Caco-2 (cell line): ENCODE measurements at regions not wholly inside any gene's neighbourhood (a gene's known extent, or its start where the extent isn't known, plus 50 kb on each side); places are given as distances from the start of the nearest gene placed in this dataset.

ENCODE experiments used
- BruUV-seq: library from RNA; stranded (reverse); fragments of 400-500 nt; replicated peaks from 2 replicates; lab custom pipeline; 2021; lab: Mats Ljungman, UMichigan
- CTCF ChIA-PET: fragments of 300-600 bp; sonication (Branson Sonifier 250); formaldehyde crosslinking; loops from one replicate; lab custom pipeline; 2022; ENCODE audit warnings: antibody characterized with exemption; lab: Charles Lee
- POLR2A ChIA-PET: fragments of 300-600 bp; sonication (Branson Sonifier 250); formaldehyde crosslinking; loops from one replicate; lab custom pipeline; 2022; ENCODE audit warnings: antibody characterized with exemption; lab: Charles Lee
- DNase-seq, 2 experiments: peaks; one replicate each; pipeline versions ENCODE4 v3.0.0 to v3.0.0-alpha.2; 2020 to 2022
- H3K27me3 ChIP-seq: replicated peaks from 2 replicates; pipeline ENCODE4 v1.6.0; 2011; ENCODE audit warnings: low read length; ENCODE audit not compliant: control insufficient read depth, insufficient read depth
- H3K36me3 ChIP-seq: 2 replicates; pipeline ENCODE4 v1.5.1; 2011; ENCODE audit warnings: low read length; ENCODE audit not compliant: control insufficient read depth, insufficient read depth
- H3K4me1 ChIP-seq: fragments of 250-450 bp; sonication (Bioruptor Pico); 2 replicates; pipeline ENCODE4 v1.5.1; 2020; ENCODE audit warnings: mild to moderate bottlenecking
- H3K4me3 ChIP-seq: 2 replicates; pipeline ENCODE4 v1.5.1; 2011; ENCODE audit warnings: low read depth, mild to moderate bottlenecking, control low read depth, low read length
- H3K9me3 ChIP-seq: fragments of 250-450 bp; sonication (Bioruptor Pico); 2 replicates; pipeline ENCODE4 v1.5.1; 2020; ENCODE audit warnings: mild to moderate bottlenecking, moderate library complexity
- H3K27ac Mint-ChIP-seq: one replicate; pipeline ENCODE4 v1.8.0; 2022; ENCODE audit warnings: mixed read lengths; ENCODE audit not compliant: unreplicated experiment
- H3K27me3 Mint-ChIP-seq: one replicate; pipeline ENCODE4 v1.8.0; 2022; ENCODE audit warnings: mixed read lengths; ENCODE audit not compliant: insufficient read depth, unreplicated experiment
- H3K36me3 Mint-ChIP-seq: one replicate; pipeline ENCODE4 v1.8.0; 2022; ENCODE audit warnings: mild to moderate bottlenecking, mixed read lengths; ENCODE audit not compliant: insufficient read depth, unreplicated experiment
- H3K4me1 Mint-ChIP-seq: one replicate; pipeline ENCODE4 v1.8.0; 2022; ENCODE audit warnings: low read depth, mixed read lengths; ENCODE audit not compliant: unreplicated experiment
- H3K4me3 Mint-ChIP-seq: one replicate; pipeline ENCODE4 v1.8.0; 2022; ENCODE audit warnings: mild to moderate bottlenecking, moderate library complexity, mixed read lengths; ENCODE audit not compliant: unreplicated experiment
- H3K9me3 Mint-ChIP-seq: one replicate; pipeline ENCODE4 v1.8.0; 2022; ENCODE audit warnings: mixed read lengths; ENCODE audit not compliant: unreplicated experiment
- intact Hi-C: fragments of 100-400 bp; cut with micrococcal nuclease; formaldehyde crosslinking; loops from one replicate; pipeline ENCODE4 v1.10.0; 2022; ENCODE audit not compliant: unreplicated experiment
- TF ChIP-seq, protein P1 (sequence below), 2 experiments: fragments of 200-600 bp in 1 of 2; IDR thresholded peaks; 1 replicate in 1 of 2; 2 replicates in 1 of 2; pipeline versions ENCODE4 v1.5.1 to v1.8.0; 2011 to 2022; ENCODE audit warnings: antibody characterized with exemption in 1 of 2, control low read depth in 1 of 2, inconsistent platforms in 1 of 2, low read depth in 1 of 2, low read length in 1 of 2, mild to moderate bottlenecking in 1 of 2, moderate library complexity in 1 of 2; ENCODE audit not compliant: insufficient read depth in 1 of 2, severe bottlenecking in 1 of 2, unreplicated experiment in 1 of 2

DNA sequence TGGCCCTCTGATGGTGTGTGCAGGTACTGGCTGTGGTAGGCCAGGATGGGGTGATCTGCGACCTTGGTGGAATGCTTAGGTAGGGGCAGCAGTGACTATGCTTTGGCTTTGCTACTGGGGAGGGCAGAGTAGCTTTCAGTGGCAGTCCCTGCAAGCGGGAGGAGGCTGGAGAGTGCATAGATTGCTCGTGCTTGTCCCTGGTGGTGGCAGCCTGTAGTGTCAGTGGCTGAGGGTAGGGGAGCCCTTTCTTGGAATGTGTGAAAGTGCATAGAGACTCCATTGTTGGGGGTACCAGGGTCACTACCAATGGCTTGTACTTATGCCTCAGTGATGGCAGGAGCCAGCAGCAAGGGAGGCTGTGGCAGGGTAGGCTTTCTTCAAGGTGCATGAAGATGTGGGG lies 582.6 kb downstream of the MRPL39 start:
- no peak for DNase-seq
- CTCF ChIA-PET, result no interaction called here
- no peaks in the 10 kb centered on the region for H3K36me3 ChIP-seq
- no peaks in the 10 kb centered on the region for H3K27me3 ChIP-seq
- H3K4me3 ChIP-seq, result no peak overlapping the region
- no peak overlapping the region for H3K4me3 Mint-ChIP-seq
- H3K4me1 ChIP-seq, result no peaks in the 10 kb centered on the region
- H3K9me3 ChIP-seq, result no peaks in the 10 kb centered on the region
- H3K9me3 Mint-ChIP-seq, result peaks cover 7% of the 10 kb centered on the region
- H3K27me3 Mint-ChIP-seq, result no peaks in the 10 kb centered on the region
- H3K36me3 Mint-ChIP-seq, result no peaks in the 10 kb centered on the region
- POLR2A ChIA-PET, result no interaction called here
- BruUV-seq, result no TSS peak
- H3K27ac Mint-ChIP-seq, result no peak overlapping the region
- no peaks in the 10 kb centered on the region for H3K4me1 Mint-ChIP-seq
- TF ChIP-seq, protein P1, sequence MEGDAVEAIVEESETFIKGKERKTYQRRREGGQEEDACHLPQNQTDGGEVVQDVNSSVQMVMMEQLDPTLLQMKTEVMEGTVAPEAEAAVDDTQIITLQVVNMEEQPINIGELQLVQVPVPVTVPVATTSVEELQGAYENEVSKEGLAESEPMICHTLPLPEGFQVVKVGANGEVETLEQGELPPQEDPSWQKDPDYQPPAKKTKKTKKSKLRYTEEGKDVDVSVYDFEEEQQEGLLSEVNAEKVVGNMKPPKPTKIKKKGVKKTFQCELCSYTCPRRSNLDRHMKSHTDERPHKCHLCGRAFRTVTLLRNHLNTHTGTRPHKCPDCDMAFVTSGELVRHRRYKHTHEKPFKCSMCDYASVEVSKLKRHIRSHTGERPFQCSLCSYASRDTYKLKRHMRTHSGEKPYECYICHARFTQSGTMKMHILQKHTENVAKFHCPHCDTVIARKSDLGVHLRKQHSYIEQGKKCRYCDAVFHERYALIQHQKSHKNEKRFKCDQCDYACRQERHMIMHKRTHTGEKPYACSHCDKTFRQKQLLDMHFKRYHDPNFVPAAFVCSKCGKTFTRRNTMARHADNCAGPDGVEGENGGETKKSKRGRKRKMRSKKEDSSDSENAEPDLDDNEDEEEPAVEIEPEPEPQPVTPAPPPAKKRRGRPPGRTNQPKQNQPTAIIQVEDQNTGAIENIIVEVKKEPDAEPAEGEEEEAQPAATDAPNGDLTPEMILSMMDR (IDR thresholded peaks at IDR 0.05; ENCODE audit: insufficient read depth in 1 of 2, low read depth in 1 of 2, low read length in 1 of 2, severe bottlenecking in 1 of 2, unreplicated experiment in 1 of 2), result no peak
- intact Hi-C loops, result no loop called here

DNA sequence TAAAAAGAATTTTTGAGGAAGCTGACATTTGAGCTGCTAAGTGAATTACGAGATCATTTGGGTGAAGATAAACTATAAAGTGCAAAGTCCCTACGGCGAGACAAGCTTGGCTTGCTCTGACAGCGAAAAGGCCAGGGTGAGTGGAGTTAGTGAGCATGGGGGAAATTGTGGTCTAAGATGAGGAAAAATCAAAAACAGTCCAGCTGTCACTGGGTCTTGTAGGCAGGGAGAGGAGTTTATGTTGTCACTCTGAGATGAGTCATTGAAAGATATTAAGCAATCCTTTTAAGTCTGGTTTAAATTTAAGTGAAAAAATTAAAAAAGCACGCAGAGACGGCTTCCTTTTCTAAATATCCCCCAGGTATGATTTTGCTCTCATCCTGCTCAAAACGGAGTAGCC lies 601.9 kb downstream of the MRPL39 start:
- H3K27ac Mint-ChIP-seq, result no peak overlapping the region
- CTCF ChIA-PET, result no interaction called here
- no peak for DNase-seq

DNA sequence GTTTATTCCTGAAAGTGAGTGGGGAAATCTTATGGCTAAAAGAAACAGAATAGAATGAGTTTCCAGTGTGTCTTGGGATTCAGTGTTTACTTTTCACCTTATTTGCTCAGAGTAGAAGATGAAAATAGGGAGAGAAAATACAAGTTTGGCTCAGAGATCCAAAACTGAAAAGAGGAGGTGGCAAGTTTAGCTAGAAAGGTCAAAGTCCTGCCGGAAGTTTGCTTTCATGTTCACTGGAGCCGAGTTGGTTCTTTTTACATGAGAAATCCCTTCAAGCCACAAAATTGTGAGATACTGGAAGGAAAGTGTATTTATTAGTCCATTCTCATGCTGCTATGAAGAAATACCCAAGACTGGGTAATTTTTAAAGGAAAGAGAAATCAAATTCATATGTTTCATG lies 604.6 kb downstream of the MRPL39 start:
- Histone ChIP-seq H3K9me3 (no peaks in the 10 kb centered on the region), H3K36me3 (no peaks in the 10 kb centered on the region), H3K27me3 (no peaks in the 10 kb centered on the region), H3K4me1 (no peaks in the 10 kb centered on the region), H3K4me3 (no peak overlapping the region)
- TF ChIP-seq, protein P1 (IDR thresholded peaks at IDR 0.05; ENCODE audit: insufficient read depth in 1 of 2, low read depth in 1 of 2, low read length in 1 of 2, severe bottlenecking in 1 of 2, unreplicated experiment in 1 of 2), result no peak
- DNase-seq, result no peak
- Mint-ChIP-seq H3K4me3 (no peak overlapping the region), H3K27me3 (no peaks in the 10 kb centered on the region), H3K36me3 (no peaks in the 10 kb centered on the region), H3K4me1 (no peaks in the 10 kb centered on the region), H3K9me3 (peaks cover 12% of the 10 kb centered on the region), H3K27ac (no peak overlapping the region)
- POLR2A ChIA-PET, result no interaction called here
- CTCF ChIA-PET, result no interaction called here
- no TSS peak for BruUV-seq
- intact Hi-C loops, result no loop called here

More for the DNA sequence above, 601.9 kb downstream of the MRPL39 start:
- POLR2A ChIA-PET, result no interaction called here
- no TSS peak for BruUV-seq
- TF ChIP-seq, protein P1 (IDR thresholded peaks at IDR 0.05; ENCODE audit: insufficient read depth in 1 of 2, low read depth in 1 of 2, low read length in 1 of 2, severe bottlenecking in 1 of 2, unreplicated experiment in 1 of 2), result no peak
- H3K9me3 Mint-ChIP-seq, result peaks cover 12% of the 10 kb centered on the region
- no peaks in the 10 kb centered on the region for H3K4me1 Mint-ChIP-seq
- H3K4me3 ChIP-seq, result no peak overlapping the region
- H3K36me3 ChIP-seq, result no peaks in the 10 kb centered on the region
- H3K4me3 Mint-ChIP-seq, result no peak overlapping the region
- H3K27me3 ChIP-seq, result no peaks in the 10 kb centered on the region
- no peaks in the 10 kb centered on the region for H3K27me3 Mint-ChIP-seq
- no peaks in the 10 kb centered on the region for H3K36me3 Mint-ChIP-seq
- H3K9me3 ChIP-seq, result no peaks in the 10 kb centered on the region
- H3K4me1 ChIP-seq, result no peaks in the 10 kb centered on the region
- intact Hi-C loops, result no loop called here
